HUES48 (cell line): ENCODE measurements at regions not wholly inside any gene's neighbourhood (a gene's known extent, or its start where the extent isn't known, plus 50 kb on each side); places are given as distances from the start of the nearest gene placed in this dataset.

Experiments
- H3K27ac ChIP-seq: one replicate; pipeline ENCODE4 v1.7.0; 2013; ENCODE audit warnings: low read depth, low read length, inconsistent platforms
- H3K27me3 ChIP-seq: 2 replicates; pipeline ENCODE4 v1.6.1; 2013; ENCODE audit warnings: mild to moderate bottlenecking, low read length; ENCODE audit not compliant: control insufficient read depth, insufficient read depth
- H3K36me3 ChIP-seq: 2 replicates; pipeline ENCODE4 v1.6.1; 2013; ENCODE audit warnings: low read length; ENCODE audit not compliant: control insufficient read depth, insufficient read depth
- H3K4me1 ChIP-seq: 2 replicates; pipeline ENCODE4 v1.6.1; 2013; ENCODE audit warnings: mild to moderate bottlenecking, low read length; ENCODE audit not compliant: control insufficient read depth, insufficient read depth
- H3K4me3 ChIP-seq: 2 replicates; pipeline ENCODE4 v1.5.1; 2013; ENCODE audit warnings: mild to moderate bottlenecking, low read depth, low read length
- H3K9ac ChIP-seq: 2 replicates; pipeline ENCODE4 v1.6.1; 2013; ENCODE audit warnings: mild to moderate bottlenecking, low read depth, low read length, moderate library complexity
- H3K9me3 ChIP-seq: 2 replicates; pipeline ENCODE4 v1.6.1; 2013; ENCODE audit warnings: low read length; ENCODE audit not compliant: control insufficient read depth, insufficient read depth

GRCh38 chr9:85405566-85405950, 336.2 kb downstream of the AGTPBP1 start:
- H3K9me3 ChIP-seq = no peaks in the 10 kb centered on the region
- no peaks in the 10 kb centered on the region for H3K36me3 ChIP-seq
- H3K27me3 ChIP-seq = no peaks in the 10 kb centered on the region
- H3K4me3 ChIP-seq = no peak overlapping the region
- H3K4me1 ChIP-seq = no peaks in the 10 kb centered on the region
- H3K9ac ChIP-seq = no peak overlapping the region
- no peak overlapping the region for H3K27ac ChIP-seq

DNA sequence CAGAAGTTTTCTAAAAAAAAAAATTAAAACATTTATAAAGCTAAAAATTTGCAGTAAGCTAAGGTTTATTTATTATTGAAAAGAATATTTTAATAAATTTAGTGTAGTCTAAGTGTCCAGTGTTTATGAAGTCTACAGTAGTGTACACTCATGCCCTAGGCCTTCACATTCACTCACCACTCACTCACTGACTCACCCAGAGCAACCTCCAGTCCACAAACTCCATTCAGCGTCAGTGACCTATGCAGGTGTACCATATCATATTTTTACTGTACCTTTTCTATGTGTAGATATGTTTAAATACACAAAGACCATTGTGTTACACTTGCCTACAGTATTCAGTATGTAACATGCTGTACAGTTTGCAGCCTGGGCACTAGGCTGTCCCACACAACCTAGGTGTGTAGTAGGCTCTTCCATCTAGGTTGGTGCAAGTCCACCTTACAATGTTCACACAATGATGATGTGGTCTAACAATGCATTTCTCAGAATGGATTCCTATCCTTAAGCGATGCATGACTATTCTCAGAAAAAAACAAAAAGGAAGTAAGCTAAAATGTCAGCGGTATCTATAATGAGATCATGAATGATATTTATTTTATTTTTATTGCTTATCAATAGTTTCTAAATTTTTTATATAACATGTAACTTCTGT, 336.7 kb downstream of the AGTPBP1 start:
- Histone ChIP-seq H3K4me3 (no peak overlapping the region), H3K27me3 (no peaks in the 10 kb centered on the region), H3K4me1 (no peaks in the 10 kb centered on the region), H3K9me3 (no peaks in the 10 kb centered on the region), H3K36me3 (no peaks in the 10 kb centered on the region), H3K27ac (no peak overlapping the region), H3K9ac (no peak overlapping the region)

GRCh38 chr9:85402551-85402950, 339.2 kb downstream of the AGTPBP1 start:
- Histone ChIP-seq H3K36me3 (no peaks in the 10 kb centered on the region), H3K27me3 (no peaks in the 10 kb centered on the region), H3K9ac (no peak overlapping the region), H3K9me3 (no peaks in the 10 kb centered on the region), H3K4me3 (no peak overlapping the region), H3K27ac (no peak overlapping the region), H3K4me1 (no peaks in the 10 kb centered on the region)

GRCh38 chr9:85401998-85402397, 339.8 kb downstream of the AGTPBP1 start:
- no peaks in the 10 kb centered on the region for H3K4me1 ChIP-seq

DNA sequence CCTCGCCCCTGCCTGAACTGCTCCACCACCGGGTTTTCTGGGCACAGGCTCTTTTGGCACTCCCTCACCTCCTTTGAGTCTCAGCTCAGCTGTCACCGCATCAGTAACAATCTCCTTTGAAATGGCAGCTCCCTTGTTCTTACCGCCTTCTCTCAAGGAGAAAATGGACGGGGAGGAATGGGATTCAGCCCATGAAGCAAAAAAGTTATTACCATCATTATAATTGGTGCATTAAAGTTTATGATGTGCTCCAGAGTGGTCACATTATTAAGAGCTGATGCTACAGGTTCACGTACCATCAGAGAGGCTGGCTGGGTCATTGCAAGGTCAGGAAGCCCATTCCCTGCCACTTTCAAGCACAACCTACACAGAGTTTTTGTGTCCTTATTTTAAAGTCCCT, 344.7 kb downstream of the AGTPBP1 start:
- H3K9ac ChIP-seq = no peak overlapping the region
- no peaks in the 10 kb centered on the region for H3K4me1 ChIP-seq
- no peaks in the 10 kb centered on the region for H3K27me3 ChIP-seq
- H3K4me3 ChIP-seq = no peak overlapping the region
- H3K9me3 ChIP-seq = no peaks in the 10 kb centered on the region; the same call in 1 of the 2 replicates
- H3K36me3 ChIP-seq = no peaks in the 10 kb centered on the region
- no peak overlapping the region for H3K27ac ChIP-seq

More at GRCh38 chr9:85401998-85402397, 339.8 kb downstream of the AGTPBP1 start:
- H3K36me3 ChIP-seq = no peaks in the 10 kb centered on the region
- H3K9ac ChIP-seq = no peak overlapping the region
- H3K27ac ChIP-seq = no peak overlapping the region
- no peaks in the 10 kb centered on the region for H3K9me3 ChIP-seq
- no peak overlapping the region for H3K4me3 ChIP-seq
- H3K27me3 ChIP-seq = no peaks in the 10 kb centered on the region

- Histone ChIP-seq H3K4me3 (no peak overlapping the region), H3K36me3 (no peaks in the 10 kb centered on the region), H3K9me3 (no peaks in the 10 kb centered on the region; the same call in 1 of the 2 replicates), H3K27me3 (no peaks in the 10 kb centered on the region), H3K27ac (no peak overlapping the region), H3K4me1 (peaks cover 6% of the 10 kb centered on the region; the same call in 1 of the 2 replicates), H3K9ac (no peak overlapping the region)
These were observed 349.5 kb downstream of the AGTPBP1 start for GRCh38 chr9:85392260-85392659.

GRCh38 chr9:85377731-85378289, 363.9 kb downstream of the AGTPBP1 start:
- H3K4me3 ChIP-seq = no peak overlapping the region
- H3K27ac ChIP-seq = no peak overlapping the region
- no peaks in the 10 kb centered on the region for H3K36me3 ChIP-seq
- no peak overlapping the region for H3K9ac ChIP-seq
- no peaks in the 10 kb centered on the region for H3K27me3 ChIP-seq
- H3K9me3 ChIP-seq = no peaks in the 10 kb centered on the region
- no peaks in the 10 kb centered on the region for H3K4me1 ChIP-seq

- H3K9me3 ChIP-seq = no peaks in the 10 kb centered on the region
- H3K27me3 ChIP-seq = no peaks in the 10 kb centered on the region
- H3K36me3 ChIP-seq = no peaks in the 10 kb centered on the region
- no peak overlapping the region for H3K4me3 ChIP-seq
- no peaks in the 10 kb centered on the region for H3K4me1 ChIP-seq
- no peak overlapping the region for H3K27ac ChIP-seq
- H3K9ac ChIP-seq = no peak overlapping the region
These were observed 373.0 kb downstream of the AGTPBP1 start for GRCh38 chr9:85368781-85369180.

GRCh38 chr9:85359161-85359560, 382.6 kb downstream of the AGTPBP1 start:
- Histone ChIP-seq H3K4me3 (no peak overlapping the region), H3K27me3 (no peaks in the 10 kb centered on the region), H3K27ac (no peak overlapping the region), H3K9me3 (peaks cover 14% of the 10 kb centered on the region; the same call in 1 of the 2 replicates), H3K4me1 (no peaks in the 10 kb centered on the region), H3K36me3 (no peaks in the 10 kb centered on the region), H3K9ac (no peak overlapping the region)

DNA sequence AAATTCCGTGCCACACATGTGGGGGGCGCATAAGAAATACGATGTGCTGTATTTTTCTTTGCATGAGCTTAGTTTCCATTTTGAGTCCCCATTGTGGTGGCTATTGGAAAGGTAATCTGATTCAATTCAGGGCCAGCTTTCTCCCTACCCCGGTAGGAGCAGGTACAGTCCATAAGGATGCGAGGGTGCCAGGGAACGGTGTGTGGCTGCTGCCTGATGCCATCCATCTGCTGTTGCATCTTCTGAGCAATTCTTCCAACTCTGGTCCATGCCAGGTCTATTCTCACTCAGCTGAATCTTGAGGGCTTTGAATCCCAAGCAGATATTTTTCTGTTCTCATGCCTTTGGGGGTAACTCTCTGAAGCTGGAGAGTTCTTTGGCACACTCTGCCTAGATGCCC, 392.7 kb downstream of the AGTPBP1 start:
- no peak overlapping the region for H3K9ac ChIP-seq
- no peak overlapping the region for H3K27ac ChIP-seq
- no peaks in the 10 kb centered on the region for H3K27me3 ChIP-seq
- no peaks in the 10 kb centered on the region for H3K9me3 ChIP-seq
- H3K4me1 ChIP-seq = no peaks in the 10 kb centered on the region
- no peaks in the 10 kb centered on the region for H3K36me3 ChIP-seq
- no peak overlapping the region for H3K4me3 ChIP-seq

- Histone ChIP-seq H3K4me3 (no peak overlapping the region), H3K4me1 (no peaks in the 10 kb centered on the region), H3K27me3 (no peaks in the 10 kb centered on the region), H3K36me3 (no peaks in the 10 kb centered on the region), H3K9me3 (no peaks in the 10 kb centered on the region), H3K9ac (no peak overlapping the region), H3K27ac (no peak overlapping the region)
These were observed 394.2 kb downstream of the AGTPBP1 start for GRCh38 chr9:85347541-85347940.
